Keratinocyte (primary cell): ENCODE measurements at regions not wholly inside any gene's neighbourhood (a gene's known extent, or its start where the extent isn't known, plus 50 kb on each side); places are given as distances from the start of the nearest gene placed in this dataset.

Experiments used
- DNase-seq: peaks from one replicate; pipeline ENCODE4 v3.0.0-alpha.2; 2011; ENCODE audit warnings: low read depth, missing footprints, low spot score
- FAIRE-seq: peaks from 2 replicates; lab custom pipeline; 2011; peaks lifted over from hg19 to GRCh38; lab: Jason Lieb, UNC
- H2AFZ ChIP-seq: 2 replicates; pipeline ENCODE4 v1.6.0; 2012; ENCODE audit warnings: low read length, control low read depth, inconsistent platforms; ENCODE audit not compliant: control insufficient read depth
- H3K27ac ChIP-seq: 2 replicates; pipeline ENCODE4 v1.5.1; 2011; ENCODE audit warnings: low read length; ENCODE audit not compliant: control insufficient read depth, insufficient read depth
- H3K27me3 ChIP-seq: 3 replicates; pipeline ENCODE4 v1.6.0; 2011; ENCODE audit warnings: low read length; ENCODE audit not compliant: control insufficient read depth, insufficient read depth; ENCODE audit errors: extremely low read depth
- H3K36me3 ChIP-seq, 2 experiments: 2 replicates in 1 of 2; 3 replicates in 1 of 2; pipeline ENCODE4 v1.5.1; 2011; ENCODE audit warnings: low read length in 2 of 2, mild to moderate bottlenecking in 1 of 2; ENCODE audit not compliant: control insufficient read depth in 2 of 2, insufficient read depth in 2 of 2; ENCODE audit errors: extremely low read depth in 1 of 2
- H3K4me1 ChIP-seq: 3 replicates; pipeline ENCODE4 v1.5.1; 2011; ENCODE audit warnings: low read length; ENCODE audit not compliant: control insufficient read depth, insufficient read depth; ENCODE audit errors: extremely low read depth
- H3K4me2 ChIP-seq: 3 replicates; pipeline ENCODE4 v1.6.0; 2011; ENCODE audit warnings: low read depth, low read length; ENCODE audit not compliant: control insufficient read depth, insufficient read depth; ENCODE audit errors: extremely low read depth
- H3K4me3 ChIP-seq, 3 experiments: fragments of 200-600 bp in 1 of 3; sonication (generic) in 1 of 3; 2 replicates in 2 of 3; 3 replicates in 1 of 3; pipeline ENCODE4 v1.5.1; 2011 to 2016; ENCODE audit warnings: low read length in 3 of 3, mild to moderate bottlenecking in 3 of 3, control low read depth in 2 of 3, inconsistent platforms in 1 of 3, low read depth in 1 of 3, mixed read lengths in 1 of 3, mixed run types in 1 of 3, moderate library complexity in 1 of 3; ENCODE audit not compliant: control insufficient read depth in 2 of 3, insufficient read depth in 2 of 3; ENCODE audit errors: extremely low read depth in 1 of 3
- H3K79me2 ChIP-seq: 2 replicates; pipeline ENCODE4 v1.6.0; 2012; ENCODE audit warnings: low read length; ENCODE audit not compliant: control insufficient read depth, insufficient read depth
- H3K9ac ChIP-seq: 3 replicates; pipeline ENCODE4 v1.6.0; 2011; ENCODE audit warnings: low read length; ENCODE audit not compliant: control insufficient read depth, insufficient read depth; ENCODE audit errors: extremely low read depth
- H3K9me1 ChIP-seq: 3 replicates; pipeline ENCODE4 v1.6.0; 2011; ENCODE audit warnings: low read length; ENCODE audit not compliant: control insufficient read depth, insufficient read depth; ENCODE audit errors: extremely low read depth
- H3K9me3 ChIP-seq: 2 replicates; pipeline ENCODE4 v1.5.1; 2012; ENCODE audit warnings: low read depth, low read length; ENCODE audit not compliant: control insufficient read depth
- H4K20me1 ChIP-seq: 3 replicates; pipeline ENCODE4 v1.6.0; 2011; ENCODE audit warnings: low read length; ENCODE audit not compliant: control insufficient read depth, insufficient read depth; ENCODE audit errors: extremely low read depth
- CTCF ChIP-seq, 3 experiments: IDR thresholded peaks in 1 of 3; conservative IDR thresholded peaks in 1 of 3; optimal IDR thresholded peaks in 1 of 3; 2 replicates in 2 of 3; 3 replicates in 1 of 3; pipeline versions ENCODE3 to v1.5.1; 2011; ENCODE audit warnings: low read length in 3 of 3, mild to moderate bottlenecking in 3 of 3, moderate library complexity in 2 of 3, control low read depth in 1 of 3, inconsistent platforms in 1 of 3; ENCODE audit not compliant: insufficient read depth in 2 of 3; ENCODE audit errors: extremely low read depth in 1 of 3
- EZH2 ChIP-seq: IDR thresholded peaks from one replicate; pipeline ENCODE4 v1.6.1; 2012; ENCODE audit warnings: inconsistent platforms, mild to moderate bottlenecking, low read length, moderate library complexity
- dilution Hi-C: fragments of 300-500 bp; cut with MboI; formaldehyde crosslinking; loops from one replicate; pipeline ENCODE4 v1.7.0; 2020; ENCODE audit warnings: low sequenced_read_pairs; ENCODE audit not compliant: extremely low pct_ligation_motif_present

- Histone ChIP-seq H3K79me2 (no peaks in the 10 kb centered on the region), H3K4me3 (no peak overlapping the region), H3K36me3 (no peaks in the 10 kb centered on the region), H4K20me1 (no peaks in the 10 kb centered on the region), H2AFZ (no peak overlapping the region), H3K9me1 (no peaks in the 10 kb centered on the region), H3K27me3 (peaks cover 38% of the 10 kb centered on the region), H3K9ac (no peak overlapping the region), H3K9me3 (no peaks in the 10 kb centered on the region), H3K27ac (no peak overlapping the region), H3K4me1 (no peaks in the 10 kb centered on the region), H3K4me2 (no peak overlapping the region)
- DNase-seq (no peak), FAIRE-seq (no peak)
- no peak for TF ChIP-seq CTCF (optimal IDR thresholded peaks at IDR 0.05 in 1 of 3, IDR thresholded peaks at IDR 0.05 in 1 of 3, conservative IDR thresholded peaks at IDR 0.05 in 1 of 3; ENCODE audit: extremely low read depth in 1 of 3, insufficient read depth in 2 of 3, low read length in 3 of 3)
- TF ChIP-seq EZH2 = no peak
- dilution Hi-C loops = no loop called here
Measured at GRCh38 chr11:116485425-116485824, 287.4 kb downstream of the BUD13 start.

GRCh38 chr11:116482716-116483115 lies 290.1 kb downstream of the BUD13 start:
- H3K9me1 ChIP-seq = no peaks in the 10 kb centered on the region
- H3K27ac ChIP-seq = no peak overlapping the region
- no peak overlapping the region for H3K4me2 ChIP-seq
- no peaks in the 10 kb centered on the region for H3K9me3 ChIP-seq
- no peak for DNase-seq
- H2AFZ ChIP-seq = no peak overlapping the region
- no peak for FAIRE-seq
- H3K4me3 ChIP-seq = no peak overlapping the region
- H3K9ac ChIP-seq = no peak overlapping the region
- H3K27me3 ChIP-seq = peaks cover 18% of the 10 kb centered on the region
- no peaks in the 10 kb centered on the region for H3K36me3 ChIP-seq
- dilution Hi-C loops = no loop called here
- TF ChIP-seq EZH2 (no peak), CTCF (optimal IDR thresholded peaks at IDR 0.05 in 1 of 3, IDR thresholded peaks at IDR 0.05 in 1 of 3, conservative IDR thresholded peaks at IDR 0.05 in 1 of 3; ENCODE audit: extremely low read depth in 1 of 3, insufficient read depth in 2 of 3, low read length in 3 of 3) (no peak)
- H3K79me2 ChIP-seq = no peaks in the 10 kb centered on the region
- no peaks in the 10 kb centered on the region for H4K20me1 ChIP-seq
- no peaks in the 10 kb centered on the region for H3K4me1 ChIP-seq
